Amygdala (tissue), 56 donors: ENCODE measurements at regions not wholly inside any gene's neighbourhood (a gene's known extent, or its start where the extent isn't known, plus 50 kb on each side); places are given as distances from the start of the nearest gene placed in this dataset.

ENCODE experiments used
- DNase-seq, 56 donors: peaks; one replicate each; lab custom pipeline; 2025; lab: John Stamatoyannopoulos, UW

GRCh38 chr13:110965755-110966134 lies 50.9 kb upstream of the ANKRD10 start:
- DNase-seq, result no peak

- no peak for DNase-seq
These were observed 50.3 kb upstream of the ANKRD10 start for GRCh38 chr13:110965038-110965754.
